Nephron (organoid): ENCODE measurements at regions not wholly inside any gene's neighbourhood (a gene's known extent, or its start where the extent isn't known, plus 50 kb on each side); places are given as distances from the start of the nearest gene placed in this dataset.

ENCODE experiments used
- H3K27ac Mint-ChIP-seq, 3 experiments: 2 replicates each; pipeline ENCODE4 v1.8.0; 2020; ENCODE audit warnings: mixed read lengths in 3 of 3, mild to moderate bottlenecking in 2 of 3, moderate library complexity in 1 of 3
- H3K27me3 Mint-ChIP-seq: 2 replicates; pipeline ENCODE4 v1.8.0; 2021; ENCODE audit warnings: low read depth, mild to moderate bottlenecking, moderate library complexity, mixed read lengths
- H3K36me3 Mint-ChIP-seq: 2 replicates; pipeline ENCODE4 v1.8.0; 2020; ENCODE audit warnings: low read depth, mixed read lengths
- H3K4me1 Mint-ChIP-seq: 2 replicates; pipeline ENCODE4 v1.8.0; 2020; ENCODE audit warnings: mixed read lengths
- H3K4me3 Mint-ChIP-seq, 3 experiments: 2 replicates each; pipeline ENCODE4 v1.8.0; 2020; ENCODE audit warnings: mild to moderate bottlenecking in 3 of 3, mixed read lengths in 3 of 3, moderate library complexity in 2 of 3
- H3K9me3 Mint-ChIP-seq: 2 replicates; pipeline ENCODE4 v1.8.0; 2020; ENCODE audit warnings: mixed read lengths
- TF ChIP-seq, protein P1 (sequence below), 3 experiments: fragments of 200-600 bp; sonication (generic); IDR thresholded peaks; one replicate each; pipeline ENCODE4 v1.5.0; 2021; ENCODE audit warnings: antibody characterized with exemption in 3 of 3; ENCODE audit not compliant: unreplicated experiment in 3 of 3

DNA sequence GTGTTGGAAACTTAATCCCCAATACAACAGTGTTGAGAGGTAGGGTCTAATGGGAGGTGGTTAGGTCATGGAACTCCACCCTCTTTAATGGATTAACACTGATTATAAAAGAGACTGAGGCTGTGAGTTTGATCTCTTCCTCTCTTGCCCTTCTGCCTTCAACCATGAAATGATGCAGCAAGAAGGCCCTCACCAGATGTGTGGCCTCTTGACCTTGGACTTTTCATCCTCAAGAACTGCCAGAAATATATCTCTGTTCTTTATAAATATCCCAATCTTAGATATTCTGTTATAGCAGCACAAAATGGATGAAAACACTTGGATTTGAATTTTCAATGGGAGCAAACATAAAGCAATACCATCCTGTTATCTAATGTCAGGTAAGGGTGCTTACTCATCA is 67.6 kb downstream of the NMUR2 start:
- Mint-ChIP-seq H3K4me1 (no peaks in the 10 kb centered on the region), H3K27me3 (no peaks in the 10 kb centered on the region), H3K27ac (no peak overlapping the region), H3K36me3 (no peaks in the 10 kb centered on the region), H3K4me3 (no peak overlapping the region), H3K9me3 (peaks cover 8% of the 10 kb centered on the region)
- TF ChIP-seq, protein P1, sequence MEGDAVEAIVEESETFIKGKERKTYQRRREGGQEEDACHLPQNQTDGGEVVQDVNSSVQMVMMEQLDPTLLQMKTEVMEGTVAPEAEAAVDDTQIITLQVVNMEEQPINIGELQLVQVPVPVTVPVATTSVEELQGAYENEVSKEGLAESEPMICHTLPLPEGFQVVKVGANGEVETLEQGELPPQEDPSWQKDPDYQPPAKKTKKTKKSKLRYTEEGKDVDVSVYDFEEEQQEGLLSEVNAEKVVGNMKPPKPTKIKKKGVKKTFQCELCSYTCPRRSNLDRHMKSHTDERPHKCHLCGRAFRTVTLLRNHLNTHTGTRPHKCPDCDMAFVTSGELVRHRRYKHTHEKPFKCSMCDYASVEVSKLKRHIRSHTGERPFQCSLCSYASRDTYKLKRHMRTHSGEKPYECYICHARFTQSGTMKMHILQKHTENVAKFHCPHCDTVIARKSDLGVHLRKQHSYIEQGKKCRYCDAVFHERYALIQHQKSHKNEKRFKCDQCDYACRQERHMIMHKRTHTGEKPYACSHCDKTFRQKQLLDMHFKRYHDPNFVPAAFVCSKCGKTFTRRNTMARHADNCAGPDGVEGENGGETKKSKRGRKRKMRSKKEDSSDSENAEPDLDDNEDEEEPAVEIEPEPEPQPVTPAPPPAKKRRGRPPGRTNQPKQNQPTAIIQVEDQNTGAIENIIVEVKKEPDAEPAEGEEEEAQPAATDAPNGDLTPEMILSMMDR (IDR thresholded peaks at IDR 0.05; ENCODE audit: unreplicated experiment in 3 of 3): no peak

DNA sequence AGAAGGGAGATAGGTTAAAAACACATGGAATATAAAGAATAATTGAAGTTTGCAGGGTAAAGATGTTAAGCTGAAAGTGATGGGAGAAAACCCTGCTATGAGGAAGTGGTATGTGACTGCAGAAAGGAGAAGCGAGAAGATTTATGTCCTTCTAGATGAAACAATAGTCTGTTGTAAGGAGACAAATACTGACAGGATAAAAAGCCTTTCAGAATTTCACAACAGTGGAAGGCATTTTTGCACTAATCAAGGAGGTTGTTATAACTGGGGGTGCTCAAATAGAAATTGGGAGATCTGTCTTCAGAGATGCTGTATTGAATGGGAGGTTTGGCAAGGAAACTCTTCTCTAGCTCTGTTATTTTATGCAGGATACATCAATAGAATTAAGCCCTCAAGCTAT is 69.6 kb downstream of the NMUR2 start:
- Mint-ChIP-seq H3K9me3 (peaks cover 8% of the 10 kb centered on the region), H3K36me3 (no peaks in the 10 kb centered on the region)
- TF ChIP-seq, protein P1 (IDR thresholded peaks at IDR 0.05; ENCODE audit: unreplicated experiment in 3 of 3): no peak

DNA sequence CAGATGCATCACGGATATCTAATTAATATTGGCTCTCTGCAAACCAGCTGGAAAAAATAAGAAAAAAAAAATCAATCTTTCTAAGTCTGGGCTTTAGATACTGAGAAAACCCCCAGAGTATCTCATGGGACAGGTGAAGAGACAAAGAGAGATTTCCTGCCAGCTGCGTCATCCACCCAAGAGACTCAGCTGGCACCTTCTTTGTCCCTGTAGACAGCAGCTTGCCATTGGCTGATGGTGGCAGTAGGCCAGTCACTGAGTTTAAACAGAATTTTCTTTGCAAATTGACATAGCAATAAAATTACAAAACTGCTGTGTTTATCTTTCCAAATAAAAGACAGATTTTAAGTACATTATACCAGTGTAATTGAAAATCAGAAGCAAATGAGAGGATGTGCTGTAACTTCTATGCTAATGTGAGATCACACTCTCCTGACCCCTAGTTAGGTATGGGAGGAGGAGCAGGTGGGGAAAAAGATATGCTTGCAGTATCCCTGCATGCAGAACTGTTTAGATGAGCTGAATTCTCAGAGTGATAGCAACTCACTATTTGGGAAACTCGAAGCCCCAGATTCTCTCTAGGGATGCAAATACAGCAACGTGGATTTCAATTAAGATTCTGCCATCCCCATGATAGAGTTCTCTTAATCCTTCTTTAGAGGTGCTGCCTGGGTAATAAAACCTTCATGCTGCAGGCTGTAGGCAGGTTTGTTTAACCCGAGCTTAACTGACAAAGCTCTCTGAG is 72.2 kb downstream of the NMUR2 start:
- H3K4me1 Mint-ChIP-seq: no peaks in the 10 kb centered on the region

More for the DNA sequence above, 69.6 kb downstream of the NMUR2 start:
- no peaks in the 10 kb centered on the region for H3K4me1 Mint-ChIP-seq
- H3K27me3 Mint-ChIP-seq: no peaks in the 10 kb centered on the region
- no peak overlapping the region for H3K4me3 Mint-ChIP-seq
- H3K27ac Mint-ChIP-seq: no peak overlapping the region

DNA sequence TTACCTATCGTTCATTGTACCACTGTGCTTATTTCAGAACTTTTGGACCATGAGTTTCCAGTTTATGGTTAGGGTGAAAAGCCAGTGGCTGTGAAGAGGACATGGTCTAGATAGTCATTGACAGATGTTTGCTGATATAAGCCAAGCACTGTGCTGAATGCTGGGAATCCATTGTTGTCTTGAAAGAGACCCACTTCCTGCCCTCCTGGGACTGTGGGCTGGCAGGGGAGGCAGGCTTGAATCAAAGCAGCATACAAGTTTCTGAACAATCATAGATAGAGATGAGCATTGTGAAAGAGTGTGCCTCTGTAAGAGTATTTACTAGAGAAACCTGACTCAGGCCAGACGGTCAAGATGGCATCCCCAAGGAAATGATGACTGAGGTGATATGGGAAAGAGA is 73.4 kb downstream of the NMUR2 start:
- H3K4me1 Mint-ChIP-seq: no peaks in the 10 kb centered on the region
- TF ChIP-seq, protein P1 (IDR thresholded peaks at IDR 0.05; ENCODE audit: unreplicated experiment in 3 of 3): no peak
- no peak overlapping the region for H3K4me3 Mint-ChIP-seq
- no peaks in the 10 kb centered on the region for H3K36me3 Mint-ChIP-seq
- no peak overlapping the region for H3K27ac Mint-ChIP-seq
- peaks cover 4% of the 10 kb centered on the region for H3K9me3 Mint-ChIP-seq
- no peaks in the 10 kb centered on the region for H3K27me3 Mint-ChIP-seq

More for the DNA sequence above, 72.2 kb downstream of the NMUR2 start:
- Mint-ChIP-seq H3K9me3 (no peaks in the 10 kb centered on the region), H3K27me3 (no peaks in the 10 kb centered on the region), H3K27ac (no peak overlapping the region), H3K4me3 (no peak overlapping the region), H3K36me3 (no peaks in the 10 kb centered on the region)
- TF ChIP-seq, protein P1 (IDR thresholded peaks at IDR 0.05; ENCODE audit: unreplicated experiment in 3 of 3): no peak

DNA sequence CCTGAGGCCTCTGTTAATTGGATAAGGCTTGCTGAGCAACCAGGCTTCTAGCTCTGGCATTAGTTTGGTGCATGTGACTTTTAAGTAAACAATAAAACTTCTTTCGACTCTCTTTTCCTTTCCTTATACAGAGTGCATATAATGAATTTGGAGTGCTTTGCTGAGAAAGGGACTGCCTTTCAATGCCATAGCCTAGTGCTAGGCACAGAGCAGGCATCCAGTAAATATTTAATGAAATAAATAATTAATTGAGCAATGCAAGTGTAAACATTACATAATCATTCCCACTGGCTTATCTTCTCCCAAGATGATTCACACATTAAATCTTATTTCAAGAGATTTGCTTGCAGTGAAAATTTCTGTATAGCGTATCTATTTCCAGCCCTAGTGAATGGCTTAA is 74.1 kb downstream of the NMUR2 start:
- no peaks in the 10 kb centered on the region for H3K36me3 Mint-ChIP-seq
- H3K4me3 Mint-ChIP-seq: no peak overlapping the region
- no peak overlapping the region for H3K27ac Mint-ChIP-seq
- H3K27me3 Mint-ChIP-seq: no peaks in the 10 kb centered on the region
- no peaks in the 10 kb centered on the region for H3K4me1 Mint-ChIP-seq
- H3K9me3 Mint-ChIP-seq: peaks cover 9% of the 10 kb centered on the region
- TF ChIP-seq, protein P1 (IDR thresholded peaks at IDR 0.05; ENCODE audit: unreplicated experiment in 3 of 3): no peak

DNA sequence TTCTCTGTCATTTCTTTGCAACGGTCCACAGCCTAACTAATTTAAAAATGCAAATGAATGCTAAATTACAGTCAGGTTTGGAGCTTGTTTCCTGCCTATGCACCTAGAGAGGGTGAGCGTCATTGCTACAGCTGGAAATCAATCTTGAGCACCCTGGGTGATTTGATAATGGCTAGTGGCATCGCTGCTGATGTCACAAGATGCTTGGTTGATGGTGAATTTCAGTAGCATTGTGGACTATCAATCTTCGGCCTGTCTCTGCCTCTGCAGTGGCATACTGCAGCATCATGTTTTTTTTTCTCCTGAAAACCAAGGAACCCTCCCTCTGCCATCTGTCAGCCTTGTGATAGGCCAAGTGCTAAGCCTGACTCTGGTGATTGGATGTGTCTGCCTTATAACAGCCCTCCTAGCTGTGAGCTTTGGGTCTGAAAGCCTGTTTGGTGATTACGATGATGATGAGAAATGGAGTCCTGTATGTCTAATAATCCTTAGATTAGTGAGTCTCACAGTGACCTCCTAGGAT is 75.3 kb downstream of the NMUR2 start:
- no peaks in the 10 kb centered on the region for H3K27me3 Mint-ChIP-seq
- peaks cover 14% of the 10 kb centered on the region for H3K9me3 Mint-ChIP-seq
- TF ChIP-seq, protein P1 (IDR thresholded peaks at IDR 0.05; ENCODE audit: unreplicated experiment in 3 of 3): no peak
- no peak overlapping the region for H3K4me3 Mint-ChIP-seq
- no peaks in the 10 kb centered on the region for H3K36me3 Mint-ChIP-seq
- no peaks in the 10 kb centered on the region for H3K4me1 Mint-ChIP-seq
- no peak overlapping the region for H3K27ac Mint-ChIP-seq
